Spleen (tissue), 11 donors: ENCODE measurements at regions not wholly inside any gene's neighbourhood (a gene's known extent, or its start where the extent isn't known, plus 50 kb on each side); places are given as distances from the start of the nearest gene placed in this dataset.

Source experiments
- DNase-seq: peaks from one replicate; pipeline ENCODE4 v3.0.0-alpha.2; 2020
- H3K27ac ChIP-seq, 8 donors: fragments of 200-600 bp; sonication (generic) in 7 of 8; 1 replicate in 4 of 8; 2 replicates in 4 of 8; pipeline versions ENCODE4 v1.5.0 to v1.8.0; 2016 to 2021; ENCODE audit warnings: inconsistent platforms in 4 of 8, mild to moderate bottlenecking in 4 of 8, moderate library complexity in 1 of 8
- H3K27me3 ChIP-seq, 7 donors: fragments of 200-600 bp; sonication (generic) in 6 of 7; replicated peaks in 1 of 7; 1 replicate in 4 of 7; 2 replicates in 3 of 7; pipeline versions ENCODE4 v1.5.0 to v1.8.0; 2016 to 2021; ENCODE audit warnings: inconsistent platforms in 3 of 7, mild to moderate bottlenecking in 1 of 7
- H3K36me3 ChIP-seq, 6 donors: fragments of 200-600 bp; sonication (generic) in 5 of 6; 1 replicate in 4 of 6; 2 replicates in 2 of 6; pipeline versions ENCODE4 v1.5.0 to v1.8.0; 2016 to 2021; ENCODE audit warnings: inconsistent platforms in 2 of 6
- H3K4me1 ChIP-seq, 6 donors: fragments of 200-600 bp; sonication (generic) in 5 of 6; 1 replicate in 3 of 6; 2 replicates in 3 of 6; pipeline versions ENCODE4 v1.5.0 to v1.8.0; 2016 to 2021; ENCODE audit warnings: inconsistent platforms in 3 of 6
- H3K4me3 ChIP-seq, 8 donors: fragments of 200-600 bp; sonication (generic) in 7 of 8; 1 replicate in 4 of 8; 2 replicates in 4 of 8; pipeline versions ENCODE4 v1.5.0 to v1.8.0; 2016 to 2021; ENCODE audit warnings: inconsistent platforms in 4 of 8, mild to moderate bottlenecking in 4 of 8, moderate library complexity in 2 of 8
- H3K9me3 ChIP-seq, 8 donors: fragments of 200-600 bp; sonication (generic) in 7 of 8; 1 replicate in 4 of 8; 2 replicates in 4 of 8; pipeline versions ENCODE4 v1.5.0 to v1.8.0; 2016 to 2021; ENCODE audit warnings: inconsistent platforms in 4 of 8
- CTCF ChIP-seq, 11 experiments: fragments of 200-600 bp in 7 of 11; fragments of 450-650 bp in 4 of 11; sonication (generic) in 4 of 11; IDR thresholded peaks in 8 of 11; conservative IDR thresholded peaks in 3 of 11; 1 replicate in 7 of 11; 2 replicates in 4 of 11; pipeline versions ENCODE4 v1.4.0 to v1.8.0; 2016 to 2021; ENCODE audit warnings: antibody characterized with exemption in 11 of 11, inconsistent platforms in 4 of 11, mild to moderate bottlenecking in 1 of 11
- POLR2A ChIP-seq, 3 donors: fragments of 450-650 bp; IDR thresholded peaks; one replicate each; pipeline ENCODE4 v1.5.1; 2017; ENCODE audit warnings: antibody characterized with exemption in 3 of 3, mild to moderate bottlenecking in 1 of 3
- POLR2AphosphoS5 ChIP-seq, 3 donors: sonication (generic); formaldehyde crosslinking; IDR thresholded peaks; one replicate each; pipeline ENCODE4 v1.5.1; 2017; ENCODE audit warnings: antibody characterized with exemption in 3 of 3
- WGBS, 5 donors: extraction: QIAGEN DNeasy Blood & Tissue Kit in 3 of 5; methylation state at CpG; one replicate each; pipeline versions ENCODE4 v1.1.5 to v1.1.7; 2013 to 2018; 5-methylcytosine and 5-hydroxymethylcytosine counted together
- intact Hi-C: fragments of 100-400 bp; cut with DNase I; formaldehyde crosslinking; loops from one replicate; pipeline ENCODE4 v1.15.0; 2023; ENCODE audit warnings: low total_unique reads
- donor health status: healthy with polysubstance abuse.
- donor health status: DM: no; HTN: no; CAD: no; lungs with moderate emphysema.
- donor health status: DM: no; HTN: no; CAD: no.
- donor health status: Bipolar disorder and iron deficiency.
- donor health status: healthy.
- donor health status: DM: no; HTN: no; CAD: no.
- donor health status: DM: yes; HTN: yes; CAD: no.

DNA sequence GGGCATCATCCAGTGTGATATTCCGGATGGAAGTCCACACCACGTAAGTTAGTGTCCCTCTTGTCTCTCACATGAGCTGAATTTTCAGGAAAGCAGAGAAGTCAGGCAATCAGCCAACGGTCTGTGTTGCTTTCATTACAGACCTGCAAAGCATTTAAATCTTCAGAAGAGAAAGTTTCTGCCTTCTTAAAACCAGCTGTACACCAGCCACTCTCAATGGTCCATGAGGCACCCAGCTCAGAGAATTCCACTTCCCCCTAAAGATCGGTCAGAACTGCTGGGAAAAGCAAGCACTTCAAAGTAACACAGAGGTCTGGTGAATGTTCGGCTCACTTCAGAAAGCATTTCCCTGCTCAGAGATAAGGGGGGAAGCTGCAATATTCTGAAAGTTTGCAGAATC lies 903.7 kb downstream of the EPHA3 start:
- WGBS, 5 donors, result 44 to 58% (median 50%) methylated on average over 5 of the region's 5 CpGs
- no peak overlapping the region for H3K4me3 ChIP-seq
- H3K27me3 ChIP-seq, result no peaks in the 10 kb centered on the region
- no peaks in the 10 kb centered on the region for H3K36me3 ChIP-seq
- intact Hi-C loops, result no loop called here
- no peak for TF ChIP-seq POLR2A (IDR thresholded peaks at IDR 0.05)
- no peak for TF ChIP-seq POLR2AphosphoS5 (IDR thresholded peaks at IDR 0.05)
- TF ChIP-seq CTCF (IDR thresholded peaks at IDR 0.05 in 8 of 11, conservative IDR thresholded peaks at IDR 0.05 in 3 of 11), result no peak
- peaks cover 0 to 13% (median 3%) of the 10 kb centered on the region in 8 donors for H3K9me3 ChIP-seq
- no peak for DNase-seq
- H3K27ac ChIP-seq, result no peak overlapping the region
- no peaks in the 10 kb centered on the region for H3K4me1 ChIP-seq

GRCh38 chr3:90011596-90011995 lies 904.2 kb downstream of the EPHA3 start:
- no peaks in the 10 kb centered on the region for H3K36me3 ChIP-seq
- no peak for DNase-seq
- no peak overlapping the region for H3K27ac ChIP-seq
- no peaks in the 10 kb centered on the region for H3K4me1 ChIP-seq
- TF ChIP-seq POLR2AphosphoS5 (IDR thresholded peaks at IDR 0.05), result no peak
- TF ChIP-seq CTCF (IDR thresholded peaks at IDR 0.05 in 8 of 11, conservative IDR thresholded peaks at IDR 0.05 in 3 of 11), result no peak
- no peak for TF ChIP-seq POLR2A (IDR thresholded peaks at IDR 0.05)
- intact Hi-C loops, result no loop called here
- 67 to 80% (median 76%) methylated on average over 4 of the region's 4 CpGs for WGBS, 5 donors
- peaks cover 0 to 13% (median 3%) of the 10 kb centered on the region in 8 donors for H3K9me3 ChIP-seq
- no peak overlapping the region for H3K4me3 ChIP-seq
- H3K27me3 ChIP-seq, result no peaks in the 10 kb centered on the region

DNA sequence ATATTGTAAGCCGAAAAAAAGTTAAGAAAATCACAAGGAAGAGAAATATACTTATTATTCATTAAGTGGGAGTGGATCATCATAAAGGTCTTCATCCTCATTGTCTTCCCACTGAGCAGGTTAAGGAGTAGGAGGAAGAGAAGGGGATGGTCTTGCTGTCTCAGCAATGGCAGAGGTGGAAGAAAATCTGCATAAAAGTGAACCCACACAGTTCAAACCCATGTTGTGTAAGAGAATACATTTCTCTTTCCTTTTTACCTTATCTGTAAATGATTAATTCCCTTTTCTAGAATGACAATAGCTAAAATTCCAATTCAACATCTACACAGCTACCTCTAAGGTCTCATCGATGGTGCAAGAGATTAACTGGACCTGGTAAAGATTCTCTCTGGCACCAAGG lies 904.6 kb downstream of the EPHA3 start:
- H3K4me1 ChIP-seq, result no peaks in the 10 kb centered on the region
- no peaks in the 10 kb centered on the region for H3K36me3 ChIP-seq
- H3K27me3 ChIP-seq, result no peaks in the 10 kb centered on the region
- DNase-seq, result no peak
- no peak overlapping the region for H3K4me3 ChIP-seq
- intact Hi-C loops, result no loop called here
- peaks cover 0 to 13% (median 3%) of the 10 kb centered on the region in 8 donors for H3K9me3 ChIP-seq
- 82 to 96% (median 87%) methylated on average over 2 of the region's 2 CpGs for WGBS, 5 donors
- H3K27ac ChIP-seq, result no peak overlapping the region
- TF ChIP-seq POLR2A (IDR thresholded peaks at IDR 0.05), result no peak

DNA sequence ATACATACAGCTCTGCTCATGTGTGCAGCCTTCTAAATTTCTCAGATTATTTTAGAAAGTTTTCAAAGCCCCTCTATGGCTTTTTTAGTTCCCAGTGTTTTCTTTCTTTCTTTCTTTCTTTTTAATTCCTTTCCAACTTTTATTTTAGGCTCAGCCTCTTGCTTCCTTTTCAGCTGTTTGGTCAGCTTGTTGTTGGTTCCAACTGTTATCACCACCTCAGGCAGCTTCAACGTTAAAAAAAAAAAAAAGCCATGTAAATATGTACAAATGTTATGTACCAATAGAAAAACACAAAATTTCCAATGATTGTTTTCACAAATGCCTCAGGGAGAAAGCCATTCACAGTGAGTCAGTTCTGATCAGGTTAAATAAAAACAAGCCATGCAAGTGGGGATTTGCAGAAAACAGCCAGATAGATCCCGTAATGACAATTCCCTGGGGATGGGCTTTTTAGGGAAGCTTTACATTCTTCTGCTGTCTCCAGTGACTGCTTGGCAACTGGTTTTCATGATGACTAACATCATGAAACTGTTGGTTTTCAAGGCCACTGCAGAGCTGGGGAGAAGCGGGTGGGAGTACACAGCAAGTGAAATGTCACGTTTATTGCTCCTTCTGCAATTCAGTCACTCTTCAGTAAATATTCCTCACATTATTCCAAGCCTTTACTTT lies 908.4 kb downstream of the EPHA3 start:
- TF ChIP-seq CTCF (IDR thresholded peaks at IDR 0.05 in 8 of 11, conservative IDR thresholded peaks at IDR 0.05 in 3 of 11), result no peak
- no peak for TF ChIP-seq POLR2A (IDR thresholded peaks at IDR 0.05)
- no peak for TF ChIP-seq POLR2AphosphoS5 (IDR thresholded peaks at IDR 0.05)
- Histone ChIP-seq H3K4me3 (no peak overlapping the region), H3K27ac (no peak overlapping the region), H3K4me1 (no peaks in the 10 kb centered on the region), H3K27me3 (no peaks in the 10 kb centered on the region), H3K36me3 (no peaks in the 10 kb centered on the region), H3K9me3 (peaks cover 0 to 13% (median 3%) of the 10 kb centered on the region in 8 donors)
- 46 to 63% (median 56%) methylated on average over 4 of the region's 4 CpGs for WGBS, 5 donors
- intact Hi-C loops, result no loop called here
- DNase-seq, result no peak
